ENCODE measurements at regions not wholly inside any gene's neighbourhood (a gene's known extent, or its start where the extent isn't known, plus 50 kb on each side); places are given as distances from the start of the nearest gene placed in this dataset.

DNA sequence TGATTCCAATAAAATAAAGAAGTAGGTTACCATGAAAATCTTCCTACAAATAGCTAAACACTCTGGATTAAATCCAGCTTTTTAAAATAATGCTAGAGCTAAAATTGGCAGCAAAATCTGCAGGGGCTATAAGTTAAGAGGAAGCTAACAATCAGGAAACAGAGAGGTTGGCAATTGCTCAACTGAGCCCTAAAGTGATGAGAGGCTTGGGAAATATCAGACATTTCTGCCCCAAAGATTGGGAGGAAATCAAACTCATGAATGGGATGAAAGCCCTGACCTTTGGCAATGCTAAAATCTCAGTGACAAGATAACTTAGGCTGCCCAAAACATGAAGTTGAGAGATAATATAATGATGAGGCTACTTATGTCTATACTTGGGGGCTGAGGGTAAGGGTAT lies 1437.9 kb downstream of the EFNB2 start:
- intact Hi-C loops (cut with DNase I) = no loop called here
- no peak for DNase-seq

DNA sequence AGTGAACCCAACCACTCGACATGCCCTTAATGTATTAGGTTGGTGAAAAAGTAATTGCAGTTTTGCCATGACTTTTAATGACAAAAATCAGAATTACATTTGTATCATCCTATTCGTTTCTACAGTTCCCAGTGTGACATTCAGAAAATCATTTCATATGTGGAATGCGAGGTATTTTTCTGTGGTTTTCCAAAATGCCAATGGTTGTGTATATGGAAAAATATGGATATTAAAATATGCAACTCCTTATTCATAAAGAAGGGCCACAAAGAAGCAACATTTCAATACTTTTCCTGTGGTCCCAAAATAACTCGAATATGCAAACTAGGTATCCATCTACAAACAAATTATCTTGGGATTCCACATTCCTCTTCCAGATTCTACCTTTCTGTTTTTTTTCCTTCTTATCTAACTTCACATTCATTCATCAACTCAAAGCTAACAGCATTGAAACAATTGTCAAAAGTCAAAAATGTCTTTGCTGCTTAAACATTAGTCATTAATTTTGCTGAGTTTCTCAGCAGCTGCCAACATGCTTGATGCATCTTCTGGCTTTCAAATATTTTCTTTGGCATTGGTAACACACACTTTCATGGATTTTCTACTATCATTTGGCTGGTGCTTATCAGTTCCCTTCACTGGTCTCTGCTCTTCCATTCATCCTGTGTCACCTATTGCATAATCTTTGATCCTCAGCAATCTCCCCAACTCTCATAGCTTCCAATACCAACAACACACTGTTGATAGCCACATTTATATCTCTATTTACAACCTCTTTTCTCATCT lies 1445.4 kb downstream of the EFNB2 start:
- no peak for DNase-seq
- intact Hi-C loops (cut with DNase I) = no loop called here

DNA sequence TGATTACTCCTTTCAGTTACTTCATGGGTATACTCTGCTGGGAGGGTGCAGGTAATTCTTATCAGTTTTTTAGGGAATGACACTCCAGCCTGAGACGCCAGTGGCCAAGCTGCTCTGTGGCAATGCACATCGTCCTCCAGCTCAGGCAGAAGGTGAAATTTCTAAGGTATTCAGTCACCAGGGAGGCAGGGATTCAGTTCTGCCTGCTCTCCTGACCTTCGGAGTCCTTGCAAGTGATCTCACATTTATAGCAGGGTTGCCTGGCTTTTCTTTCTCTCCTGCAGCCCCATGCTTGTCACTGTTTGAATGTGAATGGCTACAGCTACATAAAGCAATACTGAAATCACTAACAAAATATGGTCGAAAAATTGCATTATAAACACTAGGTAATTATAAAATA lies 1447.5 kb downstream of the EFNB2 start:
- intact Hi-C loops (cut with DNase I) = no loop called here
- peak in 1 of 42 donors; percentile 3 for DNase-seq

GRCh38 chr13:105084931-105085330 lies 1450.5 kb downstream of the EFNB2 start:
- intact Hi-C loops (cut with DNase I) = no loop called here
- no peak for DNase-seq

DNA sequence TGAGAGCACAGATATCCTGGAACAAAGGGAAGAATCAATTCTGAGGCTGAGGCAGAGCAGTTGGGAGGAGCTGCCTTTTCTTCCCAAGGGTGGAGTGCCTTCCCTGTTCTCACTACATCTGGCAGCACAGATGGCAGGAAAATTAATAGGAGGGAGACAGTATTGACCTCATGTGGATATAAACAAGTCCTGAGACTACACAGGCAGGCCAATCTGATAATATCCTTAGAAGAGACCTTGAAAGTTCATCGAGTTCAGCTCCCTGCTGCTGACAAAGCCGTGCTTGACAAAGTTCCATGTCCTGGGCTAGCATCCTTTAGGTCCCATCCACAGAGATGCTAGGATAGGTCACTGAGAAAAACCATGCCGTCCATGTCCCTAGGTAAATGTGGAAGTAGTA lies 1451.5 kb downstream of the EFNB2 start:
- intact Hi-C loops (cut with DNase I) = no loop called here
- no peak for DNase-seq

GRCh38 chr13:105074755-105075154 lies 1460.7 kb downstream of the EFNB2 start:
- intact Hi-C loops (cut with DNase I) = no loop called here
- DNase-seq = no peak

DNA sequence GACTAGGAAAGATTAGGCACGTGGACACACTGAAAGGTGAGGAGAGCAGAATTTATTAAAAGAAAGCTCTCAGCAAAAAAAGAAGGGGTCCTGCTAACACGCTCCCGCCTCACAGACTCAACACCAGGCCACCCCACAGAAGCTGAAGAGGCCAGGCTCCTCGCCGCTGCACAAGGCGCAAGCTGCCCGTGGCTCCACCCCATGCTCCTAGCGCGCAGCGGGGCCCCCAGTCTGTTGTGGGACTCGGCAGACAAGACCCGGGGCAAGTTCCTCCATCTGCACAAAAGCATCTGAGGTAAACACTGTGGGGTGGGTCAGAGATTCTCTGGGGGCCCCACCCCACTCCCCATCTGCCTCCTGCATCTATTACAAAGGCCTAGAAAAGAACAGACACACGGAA lies 1462.4 kb downstream of the EFNB2 start:
- DNase-seq = no peak
- intact Hi-C loops (cut with DNase I) = no loop called here

DNA sequence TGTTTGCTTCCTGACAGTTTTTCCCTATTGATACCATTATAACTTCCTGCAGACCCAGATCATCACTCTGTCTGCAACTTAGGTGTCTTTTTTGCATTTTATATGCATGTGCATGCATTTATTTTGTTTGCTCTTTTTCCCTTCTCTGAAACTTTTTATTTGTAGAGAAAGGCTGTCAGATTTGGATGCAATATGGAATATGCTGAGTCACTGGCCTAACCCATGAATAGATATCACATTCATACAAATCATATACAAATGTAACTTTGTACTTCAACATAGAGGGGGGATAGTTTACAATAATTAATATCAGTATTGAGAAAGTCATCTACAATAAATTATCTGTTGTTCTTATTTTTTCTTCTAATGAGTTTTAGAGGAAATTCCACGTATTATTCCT lies 1465.0 kb downstream of the EFNB2 start:
- no peak for DNase-seq
- intact Hi-C loops (cut with DNase I) = no loop called here

GRCh38 chr13:105069106-105069505 lies 1466.4 kb downstream of the EFNB2 start:
- no peak for DNase-seq
- intact Hi-C loops (cut with DNase I) = no loop called here

DNA sequence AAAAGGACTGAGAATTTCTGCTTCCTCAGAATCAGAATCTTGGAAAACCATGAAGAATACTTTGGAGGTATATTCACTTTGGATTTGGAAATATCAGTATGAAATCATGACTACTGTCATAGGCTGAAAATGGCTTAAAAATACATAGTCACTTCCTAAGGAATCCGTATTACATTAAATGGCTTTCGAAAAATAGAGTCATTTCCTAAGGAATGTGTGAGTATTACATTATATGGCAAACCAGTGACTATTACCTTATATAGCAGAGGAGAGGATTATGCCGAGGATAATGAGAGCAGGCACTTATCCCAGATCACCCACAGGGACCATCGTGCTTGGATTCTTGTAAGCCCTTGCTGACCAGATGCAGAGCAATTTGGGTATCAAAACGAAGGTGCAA lies 1471.8 kb downstream of the EFNB2 start:
- DNase-seq = no peak
- intact Hi-C loops (cut with DNase I) = no loop called here

DNA sequence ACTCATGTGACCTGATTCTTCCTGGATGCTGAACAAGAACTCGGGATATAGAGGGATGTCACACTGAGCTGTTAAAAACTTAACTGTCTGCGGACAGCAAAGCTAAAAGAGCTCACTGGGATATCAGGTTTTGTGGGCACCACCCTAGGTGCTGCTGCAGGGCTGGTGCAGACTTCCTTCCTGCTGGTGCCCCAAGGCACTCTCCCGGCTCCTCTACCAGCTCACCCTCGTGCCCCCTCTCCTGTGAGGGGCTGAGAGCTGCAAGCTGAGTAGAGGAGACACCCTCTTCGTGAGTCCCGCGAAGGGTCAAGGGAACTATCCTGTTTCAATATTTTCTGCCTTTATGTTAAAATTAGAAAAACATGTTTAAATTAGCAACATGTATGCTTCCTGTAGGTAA lies 1475.7 kb downstream of the EFNB2 start:
- DNase-seq = no peak
- intact Hi-C loops (cut with DNase I) = no loop called here

DNA sequence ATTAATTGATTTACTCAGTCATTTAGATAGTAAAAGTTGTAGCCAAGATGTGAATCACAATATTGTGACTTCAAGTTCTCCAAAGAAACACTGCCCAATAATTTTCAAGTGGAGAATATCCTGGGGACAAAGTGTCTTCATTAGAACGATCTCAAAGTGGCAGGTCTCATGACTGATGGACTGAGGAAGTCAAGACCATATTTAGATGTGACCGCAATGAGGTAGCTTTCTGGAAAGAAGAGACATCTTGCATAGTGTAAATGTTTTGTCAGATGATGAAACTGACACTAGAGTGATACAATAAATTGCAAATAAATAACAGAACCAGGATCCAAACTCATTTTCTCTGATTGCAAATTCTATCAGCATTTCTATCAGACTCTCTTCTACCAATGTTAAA lies 1476.9 kb downstream of the EFNB2 start:
- DNase-seq = no peak
- intact Hi-C loops (cut with DNase I) = no loop called here

GRCh38 chr13:105052711-105053110 lies 1482.8 kb downstream of the EFNB2 start:
- intact Hi-C loops (cut with DNase I) = no loop called here
- DNase-seq = no peak

GRCh38 chr13:105050686-105051085 lies 1484.8 kb downstream of the EFNB2 start:
- DNase-seq = peak in 1 of 42 donors; percentile 4
- intact Hi-C loops (cut with DNase I) = no loop called here

DNA sequence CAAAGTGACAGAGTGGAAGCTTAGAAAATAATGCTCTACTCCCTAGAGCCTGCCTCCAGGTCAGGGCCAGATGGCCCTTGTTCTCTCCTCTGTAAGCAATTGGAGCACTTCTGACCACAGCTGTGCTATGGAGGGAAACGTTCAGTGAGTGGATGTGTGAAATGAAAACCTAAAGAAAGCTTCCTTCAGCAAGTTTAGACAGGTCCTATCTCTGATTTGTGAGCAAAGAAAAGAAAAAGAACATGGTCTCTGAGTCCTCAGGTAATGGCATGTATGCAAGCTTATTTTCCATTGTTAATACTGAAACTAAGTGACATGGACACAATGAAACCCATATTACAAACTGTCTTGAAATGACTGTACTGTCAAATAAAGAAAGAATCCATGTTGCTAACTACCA lies 1486.8 kb downstream of the EFNB2 start:
- DNase-seq = no peak
- intact Hi-C loops (cut with DNase I) = no loop called here

DNA sequence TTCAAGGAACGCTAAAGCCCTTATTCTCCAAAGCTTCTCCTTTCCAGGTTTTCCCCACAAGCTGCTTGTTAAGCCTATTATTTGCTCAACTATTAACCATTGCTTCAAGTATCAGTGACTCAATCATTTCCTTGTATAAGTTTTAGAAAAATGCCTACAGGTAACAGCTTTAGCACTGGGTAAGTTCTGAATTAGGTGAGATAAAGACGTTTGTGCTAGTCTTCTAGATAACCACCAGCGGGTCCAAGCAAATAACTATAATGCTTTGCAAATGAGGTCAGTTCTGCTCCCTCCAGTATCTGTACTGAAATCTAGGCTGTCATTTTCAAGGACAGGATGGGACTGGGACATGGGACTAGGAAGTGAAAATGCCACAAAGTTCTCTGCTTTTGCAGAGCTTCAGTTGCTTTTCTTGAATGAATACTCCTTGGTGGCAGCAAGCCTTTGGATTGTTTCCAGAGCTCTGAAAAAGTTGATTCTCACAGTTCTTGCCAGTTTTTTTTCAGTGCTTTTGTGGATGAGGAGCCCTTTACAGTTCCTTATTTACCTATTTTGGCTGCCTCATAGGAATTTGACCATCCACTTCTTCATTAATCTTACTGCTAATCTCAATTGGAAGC lies 1487.7 kb downstream of the EFNB2 start:
- peak in 2 of 42 donors; percentile 12 to 16 for DNase-seq
- intact Hi-C loops (cut with DNase I) = no loop called here

GRCh38 chr13:105037110-105037509 lies 1498.4 kb downstream of the EFNB2 start:
- intact Hi-C loops (cut with DNase I) = no loop called here
- DNase-seq = no peak

DNA sequence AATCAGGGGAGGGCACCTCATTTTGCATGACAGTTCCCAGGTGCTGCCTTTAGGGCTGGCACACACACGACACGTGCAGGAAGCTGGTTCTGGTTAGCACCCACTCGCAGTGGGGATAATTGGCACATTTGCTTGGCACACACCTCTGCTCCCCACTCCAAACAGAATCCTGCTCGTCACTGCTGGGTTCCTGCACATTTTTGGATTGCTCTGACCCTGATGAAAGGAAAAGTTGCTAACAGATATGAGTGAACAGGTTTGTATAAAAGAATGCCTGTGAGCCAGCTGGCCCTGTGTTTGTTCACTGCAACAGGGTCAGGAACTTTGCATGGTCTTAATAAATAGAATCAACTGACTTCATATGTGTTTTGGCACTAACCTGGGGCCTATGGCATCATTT lies 1500.4 kb downstream of the EFNB2 start:
- peak in 23 of 42 donors; percentile 4 to 60 (median 20) for DNase-seq
- intact Hi-C loops (cut with DNase I) = no loop called here

- intact Hi-C loops (cut with DNase I) = no loop called here
Measured at GRCh38 chr13:105033999-105034398, 1501.5 kb downstream of the EFNB2 start.

GRCh38 chr13:105031306-105031705 lies 1504.2 kb downstream of the EFNB2 start:
- intact Hi-C loops (cut with DNase I) = no loop called here
- DNase-seq = no peak

More at GRCh38 chr13:105033999-105034398, 1501.5 kb downstream of the EFNB2 start:
- no peak for DNase-seq

- intact Hi-C loops (cut with DNase I) = no loop called here
- no peak for DNase-seq
Measured at GRCh38 chr13:105030851-105031250, 1504.6 kb downstream of the EFNB2 start.
